Lower leg skin (tissue), 4 donors: ENCODE measurements at regions not wholly inside any gene's neighbourhood (a gene's known extent, or its start where the extent isn't known, plus 50 kb on each side); places are given as distances from the start of the nearest gene placed in this dataset.
A peak's percentile ranks its signal among the peaks of the same experiment; 100 is the strongest.

Source experiments
- DNase-seq, 2 donors: peaks; one replicate each; pipeline ENCODE4 v3.0.0-alpha.2; 2019; ENCODE audit warnings: low spot score in 2 of 2
- H3K4me3 ChIP-seq: fragments of 200-600 bp; sonication (generic); 2 replicates; pipeline ENCODE4 v1.5.1; 2017; ENCODE audit warnings: mild to moderate bottlenecking, low read depth; ENCODE audit not compliant: poor library complexity, severe bottlenecking
- POLR2A ChIP-seq, 2 donors: fragments of 450-650 bp; IDR thresholded peaks; one replicate each; pipeline ENCODE4 v1.6.1; 2016 to 2017; ENCODE audit warnings: antibody characterized with exemption in 2 of 2, mild to moderate bottlenecking in 1 of 2, moderate library complexity in 1 of 2
- WGBS, 2 donors: methylation state at CpG; one replicate each; pipeline ENCODE4 v1.1.5; 2018; 5-methylcytosine and 5-hydroxymethylcytosine counted together
- intact Hi-C: fragments of 100-400 bp; cut with DNase I; formaldehyde crosslinking; loops from one replicate; pipeline ENCODE4 v1.15.0; 2023; ENCODE audit warnings: low total_unique reads
- TF ChIP-seq, protein P1 (sequence below), 3 donors: fragments of 450-650 bp; IDR thresholded peaks; one replicate each; pipeline ENCODE4 v1.5.1; 2016; ENCODE audit warnings: antibody characterized with exemption in 3 of 3, mild to moderate bottlenecking in 3 of 3, moderate library complexity in 2 of 3

DNA sequence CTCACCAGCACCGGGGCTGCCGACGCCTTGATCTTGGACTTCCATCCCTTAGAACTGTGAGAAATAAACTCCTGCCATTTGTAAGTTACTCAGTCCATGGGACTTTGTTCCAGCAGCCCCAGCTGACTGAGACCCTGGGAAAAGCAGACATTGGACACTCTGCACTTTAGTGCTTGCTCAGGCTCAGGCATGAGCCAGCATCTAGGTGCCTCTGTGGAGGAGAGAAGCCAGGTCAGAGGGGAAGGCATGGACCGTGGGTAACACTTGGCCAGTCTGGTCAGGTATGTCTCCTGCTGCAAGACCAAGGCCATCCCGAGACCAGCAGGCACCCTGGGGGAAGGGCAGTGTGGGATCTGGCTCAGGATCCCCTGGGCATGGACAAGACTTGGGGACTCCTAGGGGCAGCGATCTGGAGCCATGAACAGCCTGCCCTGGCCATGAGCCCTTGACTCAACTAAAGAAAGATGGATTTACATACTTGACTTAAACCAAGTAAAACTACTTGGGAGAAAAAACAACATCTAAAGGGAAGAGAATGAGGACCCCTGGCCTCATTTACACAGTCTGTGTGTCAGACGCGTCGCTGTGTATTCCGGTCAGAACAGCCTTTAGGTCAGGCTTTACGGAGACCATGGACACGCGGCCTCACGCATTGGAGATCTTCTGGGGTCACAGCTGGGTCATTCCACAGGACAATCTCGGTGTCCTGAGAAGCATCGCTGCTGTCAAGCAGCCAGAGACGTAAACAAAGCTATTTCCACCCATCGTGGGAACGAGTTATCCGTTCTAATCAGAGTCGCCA is 497.1 kb downstream of the BRD1 start:
- no peak for TF ChIP-seq POLR2A (IDR thresholded peaks at IDR 0.05)
- TF ChIP-seq, protein P1, sequence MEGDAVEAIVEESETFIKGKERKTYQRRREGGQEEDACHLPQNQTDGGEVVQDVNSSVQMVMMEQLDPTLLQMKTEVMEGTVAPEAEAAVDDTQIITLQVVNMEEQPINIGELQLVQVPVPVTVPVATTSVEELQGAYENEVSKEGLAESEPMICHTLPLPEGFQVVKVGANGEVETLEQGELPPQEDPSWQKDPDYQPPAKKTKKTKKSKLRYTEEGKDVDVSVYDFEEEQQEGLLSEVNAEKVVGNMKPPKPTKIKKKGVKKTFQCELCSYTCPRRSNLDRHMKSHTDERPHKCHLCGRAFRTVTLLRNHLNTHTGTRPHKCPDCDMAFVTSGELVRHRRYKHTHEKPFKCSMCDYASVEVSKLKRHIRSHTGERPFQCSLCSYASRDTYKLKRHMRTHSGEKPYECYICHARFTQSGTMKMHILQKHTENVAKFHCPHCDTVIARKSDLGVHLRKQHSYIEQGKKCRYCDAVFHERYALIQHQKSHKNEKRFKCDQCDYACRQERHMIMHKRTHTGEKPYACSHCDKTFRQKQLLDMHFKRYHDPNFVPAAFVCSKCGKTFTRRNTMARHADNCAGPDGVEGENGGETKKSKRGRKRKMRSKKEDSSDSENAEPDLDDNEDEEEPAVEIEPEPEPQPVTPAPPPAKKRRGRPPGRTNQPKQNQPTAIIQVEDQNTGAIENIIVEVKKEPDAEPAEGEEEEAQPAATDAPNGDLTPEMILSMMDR (IDR thresholded peaks at IDR 0.05): no peak
- WGBS, 2 donors: 86 to 90% methylated on average over 21 of the region's 21 CpGs
- intact Hi-C loops: no loop called here
- DNase-seq: peak in 1 of 2 donors; percentile 37
- H3K4me3 ChIP-seq: no peak overlapping the region

DNA sequence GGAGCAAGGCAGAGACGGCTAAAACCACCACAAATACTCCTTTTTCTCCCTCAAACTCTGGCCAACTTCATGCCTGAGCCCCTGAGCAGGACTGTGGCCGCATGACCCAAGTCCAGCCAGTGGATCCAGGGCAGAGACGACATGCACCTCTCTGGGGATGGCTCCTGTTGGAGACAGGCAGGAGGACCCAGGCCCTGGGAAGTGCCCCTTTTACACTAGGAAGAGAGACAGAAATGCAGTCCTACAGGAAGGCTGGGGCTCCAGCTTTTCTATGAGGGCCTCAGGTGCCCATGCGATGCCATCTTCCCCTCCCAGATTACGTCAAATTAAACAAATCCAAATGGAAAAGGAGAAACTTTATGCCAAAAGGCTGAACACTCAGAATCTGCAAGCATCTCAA is 498.0 kb downstream of the BRD1 start:
- DNase-seq: peak in 1 of 2 donors; percentile 73
- intact Hi-C loops: no loop called here
- 70 to 78% methylated on average over 5 of the region's 5 CpGs for WGBS, 2 donors
- H3K4me3 ChIP-seq: no peak overlapping the region
- TF ChIP-seq POLR2A (IDR thresholded peaks at IDR 0.05): no peak
- TF ChIP-seq, protein P1 (IDR thresholded peaks at IDR 0.05): no peak

DNA sequence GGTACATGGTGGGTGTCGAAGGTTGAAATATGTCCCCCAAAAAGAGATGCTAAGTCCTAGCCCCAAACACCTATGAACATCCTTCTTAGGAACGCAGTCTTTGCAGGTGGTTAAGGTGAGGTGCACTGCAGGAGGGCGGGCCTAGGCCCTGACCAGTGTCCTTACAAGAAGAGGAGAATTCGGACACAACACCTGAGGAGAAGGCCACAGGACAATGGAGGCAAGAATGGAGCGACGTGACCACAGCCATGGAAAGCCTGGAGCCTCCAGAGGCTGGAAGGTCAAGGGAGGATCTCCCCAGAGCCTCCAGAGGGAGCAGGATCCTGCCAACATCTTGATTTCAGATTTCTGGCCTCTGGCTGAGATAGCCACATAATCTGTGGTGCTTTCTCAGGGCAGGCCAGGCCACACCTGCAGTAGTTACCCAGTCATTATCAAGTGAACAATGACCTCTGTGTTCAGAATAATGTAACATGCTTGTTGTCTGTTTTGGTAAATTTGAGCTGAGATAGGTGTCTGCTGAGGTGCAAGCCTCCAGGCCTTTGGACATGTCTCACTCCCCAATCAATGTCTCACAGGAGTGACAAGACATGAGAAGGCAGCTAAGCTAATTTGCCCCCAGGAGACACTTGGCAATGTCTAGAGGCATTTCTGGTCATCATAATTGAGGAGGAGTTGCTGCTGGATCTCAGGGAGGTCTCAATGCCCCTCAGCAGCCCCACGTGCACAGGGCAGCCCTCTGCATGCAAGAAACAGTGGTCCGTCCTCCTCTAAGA is 498.9 kb downstream of the BRD1 start:
- intact Hi-C loops: no loop called here
- no peak for DNase-seq
- H3K4me3 ChIP-seq: no peak overlapping the region
- WGBS, 2 donors: 85 to 89% methylated on average over 8 of the region's 8 CpGs
- TF ChIP-seq POLR2A (IDR thresholded peaks at IDR 0.05): no peak
- TF ChIP-seq, protein P1 (IDR thresholded peaks at IDR 0.05): no peak

DNA sequence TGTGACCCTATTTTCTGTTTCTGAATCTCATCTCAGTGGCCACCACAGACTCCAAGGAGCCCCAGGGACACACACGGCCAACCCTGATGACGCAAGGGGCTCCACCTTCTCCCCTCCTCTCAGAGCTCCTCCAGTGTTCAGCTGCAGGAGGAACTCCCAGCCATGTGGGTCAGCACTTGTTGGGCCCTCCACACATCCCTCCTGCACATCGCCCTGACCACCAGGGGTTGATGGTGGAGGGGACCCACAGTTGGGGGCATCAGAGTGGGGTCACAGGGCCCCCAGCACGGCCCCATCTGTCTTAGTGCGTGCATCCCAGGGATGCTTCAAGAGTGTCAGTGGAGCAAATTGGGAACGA is 499.6 kb downstream of the BRD1 start:
- no peak overlapping the region for H3K4me3 ChIP-seq
- WGBS, 2 donors: 82 to 83% methylated on average over 6 of the region's 6 CpGs
- peak in 1 of 2 donors; percentile 43 for DNase-seq

DNA sequence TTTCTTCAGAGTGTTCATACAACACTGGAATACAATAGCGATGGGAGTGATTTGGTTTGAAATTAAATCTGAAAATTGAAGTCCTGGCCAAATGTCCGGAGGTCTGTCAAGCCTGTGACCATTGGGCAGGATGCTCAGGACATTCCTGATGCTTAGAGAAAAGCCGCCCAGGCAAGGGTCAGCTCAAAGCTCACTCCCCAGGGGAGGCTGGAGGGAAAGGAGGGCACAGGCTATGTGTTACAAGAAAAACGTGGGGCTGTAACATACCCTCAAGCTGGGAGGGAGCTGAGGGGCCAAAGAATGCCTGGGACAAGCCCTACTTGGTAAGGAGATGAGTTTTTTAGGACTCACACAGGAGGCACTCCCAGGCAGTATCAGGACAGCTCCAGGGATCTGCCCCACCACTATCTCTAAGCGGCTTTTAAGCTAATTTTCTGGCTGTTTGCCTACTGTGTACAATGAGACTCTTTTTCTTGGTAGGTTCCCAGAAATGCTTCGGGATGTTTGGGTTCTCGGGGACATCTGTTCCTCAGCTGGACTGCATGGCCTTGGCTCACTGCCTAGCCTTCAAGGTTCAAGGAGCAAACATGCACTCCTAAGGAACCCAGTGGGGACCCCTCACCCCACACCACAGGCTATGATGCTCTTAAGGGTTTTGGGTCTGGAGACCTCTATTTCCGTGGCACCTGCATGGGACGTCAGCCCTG is 500.1 kb downstream of the BRD1 start:
- no peak for TF ChIP-seq POLR2A (IDR thresholded peaks at IDR 0.05)
- TF ChIP-seq, protein P1 (IDR thresholded peaks at IDR 0.05): no peak
- peak in 1 of 2 donors; percentile 79 for DNase-seq
- 74 to 78% methylated on average over 9 of the region's 9 CpGs for WGBS, 2 donors
- intact Hi-C loops: no loop called here
- H3K4me3 ChIP-seq: no peak overlapping the region

More for the DNA sequence above, 499.6 kb downstream of the BRD1 start:
- no peak for TF ChIP-seq POLR2A (IDR thresholded peaks at IDR 0.05)
- TF ChIP-seq, protein P1 (IDR thresholded peaks at IDR 0.05): no peak
- intact Hi-C loops: no loop called here
